Ishikawa (cell line): ENCODE measurements at regions not wholly inside any gene's neighbourhood (a gene's known extent, or its start where the extent isn't known, plus 50 kb on each side); places are given as distances from the start of the nearest gene placed in this dataset.

Source experiments
- CEBPB ChIP-seq: IDR thresholded peaks from 2 replicates; pipeline ENCODE4 v1.6.1; 2012
- CREB1 ChIP-seq: IDR thresholded peaks from 2 replicates; pipeline ENCODE4 v1.6.1; 2012; ENCODE audit warnings: low read depth
- EGR1 ChIP-seq: IDR thresholded peaks from 2 replicates; pipeline ENCODE4 v1.6.1; 2012
- EP300 ChIP-seq: IDR thresholded peaks from 2 replicates; pipeline ENCODE4 v1.6.1; 2012; ENCODE audit warnings: borderline replicate concordance
- FOXM1 ChIP-seq: IDR thresholded peaks from 2 replicates; pipeline ENCODE4 v1.6.1; 2012; ENCODE audit warnings: low read depth, borderline replicate concordance
- MAX ChIP-seq: IDR thresholded peaks from 2 replicates; pipeline ENCODE4 v1.6.1; 2012
- NFIC ChIP-seq: IDR thresholded peaks from 2 replicates; pipeline ENCODE4 v1.6.1; 2012
- RAD21 ChIP-seq: IDR thresholded peaks from 2 replicates; pipeline ENCODE4 v1.6.1; 2012; ENCODE audit warnings: low read depth
- REST ChIP-seq: IDR thresholded peaks from 2 replicates; pipeline ENCODE4 v1.6.1; 2012; ENCODE audit warnings: low read depth, mild to moderate bottlenecking
- TAF1 ChIP-seq: IDR thresholded peaks from 2 replicates; pipeline ENCODE4 v1.6.1; 2012; ENCODE audit warnings: low read depth, mild to moderate bottlenecking
- TCF12 ChIP-seq: IDR thresholded peaks from 2 replicates; pipeline ENCODE4 v1.6.1; 2012; ENCODE audit warnings: low read depth
- TEAD4 ChIP-seq: IDR thresholded peaks from 2 replicates; pipeline ENCODE4 v1.6.1; 2012
- YY1 ChIP-seq: IDR thresholded peaks from 2 replicates; pipeline ENCODE4 v1.6.1; 2012; ENCODE audit warnings: low read depth
- ZBTB7A ChIP-seq: IDR thresholded peaks from 2 replicates; pipeline ENCODE4 v1.6.1; 2012; ENCODE audit warnings: low read depth
- TF ChIP-seq, protein P1 (sequence below): IDR thresholded peaks from 2 replicates; pipeline ENCODE4 v1.6.1; 2012

- TF ChIP-seq EGR1 (no peak), TCF12 (no peak), RAD21 (no peak), CREB1 (no peak), CEBPB (no peak), TAF1 (no peak), TEAD4 (no peak), EP300 (no peak), YY1 (no peak), REST (no peak), MAX (no peak), FOXM1 (no peak), ZBTB7A (no peak), NFIC (no peak)
- TF ChIP-seq, protein P1, sequence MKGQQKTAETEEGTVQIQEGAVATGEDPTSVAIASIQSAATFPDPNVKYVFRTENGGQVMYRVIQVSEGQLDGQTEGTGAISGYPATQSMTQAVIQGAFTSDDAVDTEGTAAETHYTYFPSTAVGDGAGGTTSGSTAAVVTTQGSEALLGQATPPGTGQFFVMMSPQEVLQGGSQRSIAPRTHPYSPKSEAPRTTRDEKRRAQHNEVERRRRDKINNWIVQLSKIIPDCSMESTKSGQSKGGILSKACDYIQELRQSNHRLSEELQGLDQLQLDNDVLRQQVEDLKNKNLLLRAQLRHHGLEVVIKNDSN: no peak
Measured at GRCh38 chr5:88419931-88420330, 151.3 kb upstream of the TMEM161B start.

DNA sequence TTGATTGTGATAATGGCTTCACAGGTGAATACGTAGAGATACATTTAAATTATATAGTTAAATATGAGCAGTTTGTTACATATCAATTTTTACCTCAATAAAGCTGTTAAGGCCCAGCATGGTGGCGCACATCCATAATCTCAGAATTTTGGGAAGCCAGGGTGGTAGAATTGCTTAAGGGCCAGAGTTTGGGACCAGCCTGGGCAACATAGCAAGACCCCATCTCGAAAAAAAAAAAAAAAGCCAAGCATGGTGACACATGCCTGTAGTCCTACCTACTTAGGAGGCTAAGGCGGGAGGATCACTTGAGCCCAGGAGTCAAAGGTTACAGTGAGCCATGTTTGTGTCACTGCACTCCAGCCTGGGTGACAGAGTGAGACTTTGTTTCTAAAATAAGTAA, 138.7 kb upstream of the TMEM161B start:
- TF ChIP-seq EGR1 (no peak), MAX (no peak), TCF12 (no peak), REST (no peak), RAD21 (no peak), CEBPB (no peak), TEAD4 (no peak), CREB1 (no peak), FOXM1 (no peak), ZBTB7A (no peak), YY1 (no peak), TAF1 (no peak), NFIC (no peak), EP300 (no peak)
- TF ChIP-seq, protein P1: no peak

GRCh38 chr5:88405783-88406182, 137.1 kb upstream of the TMEM161B start:
- TF ChIP-seq TAF1 (no peak), YY1 (no peak), MAX (no peak), FOXM1 (no peak), EP300 (no peak), CEBPB (no peak), RAD21 (no peak), NFIC (no peak)
- TF ChIP-seq, protein P1: no peak

DNA sequence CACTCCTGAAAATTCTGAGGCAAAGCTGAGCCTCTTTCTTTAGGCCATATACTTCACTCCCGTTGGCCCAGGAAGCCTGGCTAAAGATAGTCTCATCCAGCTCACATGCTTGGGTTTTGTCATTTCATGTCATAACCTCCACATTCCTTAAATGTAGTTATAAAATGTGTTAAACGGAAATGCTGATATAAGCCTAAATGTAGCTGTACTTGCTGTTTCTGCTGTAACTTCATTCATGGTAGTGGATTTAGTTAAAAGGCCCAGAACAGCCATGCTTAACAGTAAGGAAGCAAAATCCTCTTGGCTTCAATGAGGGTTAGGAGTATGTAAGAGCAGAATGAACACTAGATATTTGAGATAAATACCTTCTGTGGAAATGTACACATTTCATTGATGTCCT, 135.8 kb upstream of the TMEM161B start:
- TF ChIP-seq TCF12 (no peak), YY1 (no peak), FOXM1 (no peak), REST (no peak), EGR1 (no peak)

- TF ChIP-seq EGR1: no peak
- TF ChIP-seq TCF12: no peak
Measured at GRCh38 chr5:88401686-88402085, 133.0 kb upstream of the TMEM161B start.
